Middle frontal gyrus (tissue), 1 donor: ENCODE measurements at regions not wholly inside any gene's neighbourhood (a gene's known extent, or its start where the extent isn't known, plus 50 kb on each side); places are given as distances from the start of the nearest gene placed in this dataset.
A peak's percentile ranks its signal among the peaks of the same experiment; 100 is the strongest.
"Not testable (repeated sequence)": the region's sequence is repeated elsewhere in the genome, so short reads cannot be mapped to it uniquely, and the experiment has no call there.

Source experiments
- DNase-seq: peaks from one replicate; pipeline ENCODE4 v3.0.0-alpha.2; 2015; ENCODE audit warnings: low spot score; ENCODE audit errors: extremely low spot score

- no peak for DNase-seq
These were observed 99.8 kb downstream of the ESM1 start for GRCh38 chr5:54885636-54886035.

GRCh38 chr5:54884195-54884536, 101.2 kb downstream of the ESM1 start:
- no peak for DNase-seq

GRCh38 chr5:54883374-54884194, 101.8 kb downstream of the ESM1 start:
- no peak for DNase-seq

- no peak for DNase-seq
These were observed 102.6 kb downstream of the ESM1 start for GRCh38 chr5:54882841-54883240.

- no peak for DNase-seq
These were observed 103.3 kb downstream of the ESM1 start for GRCh38 chr5:54882101-54882500.

- no peak for DNase-seq
These were observed 103.9 kb downstream of the ESM1 start for GRCh38 chr5:54881286-54882005.

GRCh38 chr5:54876976-54877375, 108.4 kb downstream of the ESM1 start:
- no peak for DNase-seq

- DNase-seq = no peak
These were observed 108.8 kb downstream of the ESM1 start for GRCh38 chr5:54876556-54876955.

- DNase-seq = no peak
These were observed 110.9 kb downstream of the ESM1 start for GRCh38 chr5:54874337-54875021.

- DNase-seq = no peak
These were observed 111.7 kb downstream of the ESM1 start for GRCh38 chr5:54873691-54874090.

- DNase-seq = no peak
These were observed 112.6 kb downstream of the ESM1 start for GRCh38 chr5:54872810-54873209.

GRCh38 chr5:54870271-54870670, 115.1 kb downstream of the ESM1 start:
- no peak for DNase-seq

GRCh38 chr5:54869691-54870090, 115.7 kb downstream of the ESM1 start:
- no peak for DNase-seq

- DNase-seq = no peak
These were observed 116.6 kb downstream of the ESM1 start for GRCh38 chr5:54868511-54869483.

GRCh38 chr5:54867310-54867944, 118.0 kb downstream of the ESM1 start:
- DNase-seq = peak; percentile 29

- not testable (repeated sequence) for DNase-seq
These were observed 120.4 kb downstream of the ESM1 start for GRCh38 chr5:54864911-54865515.

- DNase-seq = no peak
These were observed 123.4 kb downstream of the ESM1 start for GRCh38 chr5:54862036-54862435.

GRCh38 chr5:54861212-54861894, 124.0 kb downstream of the ESM1 start:
- DNase-seq = no peak

GRCh38 chr5:54860321-54860720, 125.1 kb downstream of the ESM1 start:
- DNase-seq = no peak

GRCh38 chr5:54859316-54859715, 126.1 kb downstream of the ESM1 start:
- DNase-seq = no peak
